ENCODE measurements at regions not wholly inside any gene's neighbourhood (a gene's known extent, or its start where the extent isn't known, plus 50 kb on each side); places are given as distances from the start of the nearest gene placed in this dataset.
"Not testable (repeated sequence)": the region's sequence is repeated elsewhere in the genome, so short reads cannot be mapped to it uniquely, and the experiment has no call there.

DNA sequence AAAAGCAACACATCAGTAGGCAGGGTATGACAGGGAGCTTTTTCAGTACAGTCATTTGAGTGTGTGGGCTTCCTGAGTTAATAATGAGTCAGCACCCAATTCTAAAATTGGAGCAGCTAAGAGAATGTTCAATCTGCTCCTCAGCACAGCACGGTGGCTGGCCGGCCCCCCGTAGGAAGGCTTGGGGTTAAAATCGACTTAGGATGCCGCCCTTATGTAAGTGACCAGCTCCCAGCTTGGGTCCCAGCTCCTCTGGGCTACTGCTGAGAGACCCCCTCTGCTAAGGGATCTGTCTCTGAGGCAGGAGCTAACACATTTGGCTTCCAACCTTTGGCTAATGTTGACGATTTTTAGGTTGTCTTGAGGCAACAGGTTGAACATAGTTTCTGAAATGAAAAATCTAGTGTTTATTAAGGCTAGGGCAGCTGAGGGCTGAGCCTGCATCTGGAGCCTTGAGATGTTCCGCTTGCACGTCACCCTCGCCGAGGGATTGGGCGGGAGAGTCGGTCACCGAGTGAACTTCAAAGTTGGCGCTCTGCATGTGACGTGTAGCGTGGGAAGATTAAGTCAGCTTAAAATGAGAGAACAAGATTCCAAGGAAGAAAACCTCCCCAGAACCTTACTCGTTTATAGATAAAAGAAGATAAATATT lies 291.3 kb upstream of the PLGLB2 start:
- TF ChIP-seq, protein P1, sequence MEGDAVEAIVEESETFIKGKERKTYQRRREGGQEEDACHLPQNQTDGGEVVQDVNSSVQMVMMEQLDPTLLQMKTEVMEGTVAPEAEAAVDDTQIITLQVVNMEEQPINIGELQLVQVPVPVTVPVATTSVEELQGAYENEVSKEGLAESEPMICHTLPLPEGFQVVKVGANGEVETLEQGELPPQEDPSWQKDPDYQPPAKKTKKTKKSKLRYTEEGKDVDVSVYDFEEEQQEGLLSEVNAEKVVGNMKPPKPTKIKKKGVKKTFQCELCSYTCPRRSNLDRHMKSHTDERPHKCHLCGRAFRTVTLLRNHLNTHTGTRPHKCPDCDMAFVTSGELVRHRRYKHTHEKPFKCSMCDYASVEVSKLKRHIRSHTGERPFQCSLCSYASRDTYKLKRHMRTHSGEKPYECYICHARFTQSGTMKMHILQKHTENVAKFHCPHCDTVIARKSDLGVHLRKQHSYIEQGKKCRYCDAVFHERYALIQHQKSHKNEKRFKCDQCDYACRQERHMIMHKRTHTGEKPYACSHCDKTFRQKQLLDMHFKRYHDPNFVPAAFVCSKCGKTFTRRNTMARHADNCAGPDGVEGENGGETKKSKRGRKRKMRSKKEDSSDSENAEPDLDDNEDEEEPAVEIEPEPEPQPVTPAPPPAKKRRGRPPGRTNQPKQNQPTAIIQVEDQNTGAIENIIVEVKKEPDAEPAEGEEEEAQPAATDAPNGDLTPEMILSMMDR (IDR thresholded peaks at IDR 0.05) = not testable (repeated sequence)
- not testable (repeated sequence) for TF ChIP-seq POLR2A (IDR thresholded peaks at IDR 0.05)

Data from lower leg skin (tissue), 3 donors.